SK-N-SH (cell line): ENCODE measurements at regions not wholly inside any gene's neighbourhood (a gene's known extent, or its start where the extent isn't known, plus 50 kb on each side); places are given as distances from the start of the nearest gene placed in this dataset.

Experiments used
- CTCF ChIA-PET: fragments of 300-600, 350-600 bp; formaldehyde crosslinking; extraction: SDS; loops from one replicate; lab custom pipeline; 2021; lab: Yijun Ruan, JAX
- POLR2A ChIA-PET: fragments of 350-600 bp; sonication (Branson Sonifier 250); formaldehyde crosslinking; extraction: SDS; loops from one replicate; lab custom pipeline; 2020; ENCODE audit warnings: antibody characterized with exemption, inconsistent platforms; lab: Yijun Ruan, JAX
- DNase-seq: peaks from one replicate; pipeline ENCODE4 v3.0.0; 2012
- H2AFZ ChIP-seq: fragments of 200-600 bp; sonication (generic); 2 replicates; pipeline ENCODE4 v1.8.1; 2016; ENCODE audit warnings: antibody characterized with exemption, mild to moderate bottlenecking, low read depth
- H3F3A ChIP-seq: fragments of 200-600 bp; sonication (generic); replicated peaks from 2 replicates; pipeline ENCODE3; 2016; ENCODE audit warnings: antibody characterized with exemption, mild to moderate bottlenecking; ENCODE audit not compliant: insufficient read depth
- H3K27ac ChIP-seq, 2 experiments: fragments of 200-500 bp in 1 of 2; fragments of 200-600 bp in 1 of 2; sonication (Bioruptor generic) in 1 of 2; sonication (generic), shearing (Covaris generic) in 1 of 2; 2 replicates each; pipeline versions ENCODE4 v1.5.1 to v1.6.1; 2014 to 2016; ENCODE audit warnings: low read depth in 2 of 2, inconsistent platforms in 1 of 2, low read length in 1 of 2, mild to moderate bottlenecking in 1 of 2, mixed read lengths in 1 of 2
- H3K27me3 ChIP-seq: fragments of 200-600 bp; sonication (generic), shearing (Covaris generic); 2 replicates; pipeline ENCODE4 v1.6.1; 2016; ENCODE audit warnings: mixed run types; ENCODE audit not compliant: insufficient read depth
- H3K36me3 ChIP-seq, 2 experiments: fragments of 200-500 bp in 1 of 2; fragments of 200-600 bp in 1 of 2; sonication (Bioruptor generic) in 1 of 2; sonication (generic) in 1 of 2; replicated peaks in 1 of 2; 2 replicates each; pipeline versions ENCODE3 to v1.5.1; 2014 to 2016; ENCODE audit warnings: low read length in 1 of 2, mild to moderate bottlenecking in 1 of 2; ENCODE audit not compliant: insufficient read depth in 2 of 2, control insufficient read depth in 1 of 2
- H3K4me1 ChIP-seq, 2 experiments: fragments of 200-500 bp in 1 of 2; fragments of 200-600 bp in 1 of 2; sonication (Bioruptor generic) in 1 of 2; sonication (generic), shearing (Covaris generic) in 1 of 2; 2 replicates each; pipeline versions ENCODE4 v1.5.1 to v1.6.1; 2014 to 2016; ENCODE audit warnings: low read depth in 1 of 2, low read length in 1 of 2, mixed run types in 1 of 2; ENCODE audit not compliant: insufficient read depth in 2 of 2, control insufficient read depth in 1 of 2
- H3K4me2 ChIP-seq: fragments of 200-600 bp; sonication (generic), shearing (Covaris generic); 2 replicates; pipeline ENCODE4 v1.6.1; 2017; ENCODE audit warnings: mixed run types
- H3K4me3 ChIP-seq, 2 experiments: fragments of 200-500 bp in 1 of 2; fragments of 200-600 bp in 1 of 2; sonication (Bioruptor generic) in 1 of 2; sonication (generic), shearing (Covaris generic) in 1 of 2; 2 replicates each; pipeline versions ENCODE4 v1.5.1 to v1.8.1; 2014 to 2016; ENCODE audit warnings: low read depth in 2 of 2, inconsistent platforms in 1 of 2, low read length in 1 of 2, mild to moderate bottlenecking in 1 of 2, mixed read lengths in 1 of 2, moderate library complexity in 1 of 2
- H3K79me2 ChIP-seq: fragments of 200-600 bp; sonication (generic); 2 replicates; pipeline ENCODE4 v1.8.1; 2017; ENCODE audit warnings: mild to moderate bottlenecking; ENCODE audit not compliant: insufficient read depth
- H3K9ac ChIP-seq: fragments of 200-600 bp; sonication (generic); 2 replicates; pipeline ENCODE4 v1.6.1; 2017; ENCODE audit warnings: mixed run types
- H3K9me2 ChIP-seq: fragments of 200-600 bp; sonication (generic); 2 replicates; pipeline ENCODE4 v1.6.1; 2017; ENCODE audit warnings: mixed run types
- H3K9me3 ChIP-seq: fragments of 200-600 bp; sonication (generic); 2 replicates; pipeline ENCODE4 v1.6.1; 2017; ENCODE audit warnings: mixed run types, mild to moderate bottlenecking, moderate library complexity
- H4K20me1 ChIP-seq: fragments of 200-600 bp; sonication (generic); 2 replicates; pipeline ENCODE4 v1.6.1; 2017; ENCODE audit warnings: mild to moderate bottlenecking, mixed run types; ENCODE audit not compliant: insufficient read depth
- EP300 ChIP-seq, 2 experiments: IDR thresholded peaks; 2 replicates each; pipeline versions ENCODE4 v1.4.0 to v1.6.1; 2012; ENCODE audit warnings: borderline replicate concordance in 1 of 2, low read depth in 1 of 2, low read length in 1 of 2
- EZH2phosphoT487 ChIP-seq: fragments of 200-600 bp; sonication (generic); IDR thresholded peaks from 2 replicates; pipeline ENCODE4 v1.6.1; 2017; ENCODE audit warnings: low read depth, mixed run types, mild to moderate bottlenecking, antibody characterized with exemption, moderate library complexity, borderline replicate concordance
- GABPA ChIP-seq: IDR thresholded peaks from 2 replicates; pipeline ENCODE4 v1.4.0; 2012; ENCODE audit warnings: low read depth, mild to moderate bottlenecking
- GATA2 ChIP-seq: sonication (generic); formaldehyde crosslinking; IDR thresholded peaks from 2 replicates; pipeline ENCODE4 v1.5.0; 2020; ENCODE audit warnings: mild to moderate bottlenecking, missing genetic modification reagents
- JUND ChIP-seq: IDR thresholded peaks from 2 replicates; pipeline ENCODE4 v1.4.0; 2012
- MXI1 ChIP-seq: IDR thresholded peaks from 2 replicates; pipeline ENCODE4 v1.6.1; 2012; ENCODE audit warnings: mild to moderate bottlenecking, low read depth, low read length, improper control_type of control experiment
- NRF1 ChIP-seq: IDR thresholded peaks from 2 replicates; pipeline ENCODE4 v1.6.1; 2012; ENCODE audit warnings: low read depth, mild to moderate bottlenecking, low read length
- RAD21 ChIP-seq: IDR thresholded peaks from 2 replicates; pipeline ENCODE4 v1.6.1; 2012; ENCODE audit warnings: mild to moderate bottlenecking, low read length
- RFX5 ChIP-seq: IDR thresholded peaks from 2 replicates; pipeline ENCODE4 v1.6.1; 2012; ENCODE audit warnings: mild to moderate bottlenecking, improper control_type of control experiment, low read length
- RXRA ChIP-seq: IDR thresholded peaks from 2 replicates; pipeline ENCODE4 v1.4.0; 2012; ENCODE audit warnings: low read depth, mild to moderate bottlenecking, borderline replicate concordance
- SIN3A ChIP-seq: IDR thresholded peaks from 2 replicates; pipeline ENCODE4 v1.6.1; 2012; ENCODE audit warnings: low read depth, mild to moderate bottlenecking, low read length, moderate library complexity, borderline replicate concordance
- SMC3 ChIP-seq: IDR thresholded peaks from 2 replicates; pipeline ENCODE4 v1.6.1; 2012; ENCODE audit warnings: low read depth, low read length, improper control_type of control experiment
- YY1 ChIP-seq: IDR thresholded peaks from 2 replicates; pipeline ENCODE4 v1.4.0; 2012; ENCODE audit warnings: low read depth, mild to moderate bottlenecking
- WGBS: methylation state at CpG from one replicate; pipeline ENCODE4 v1.1.6; 2017; ENCODE audit warnings: low lambda C conversion rate; 5-methylcytosine and 5-hydroxymethylcytosine counted together
- TF ChIP-seq, protein P1 (sequence below): fragments of 150-350 bp; IDR thresholded peaks from 2 replicates; pipeline ENCODE4 v1.6.1; 2017; ENCODE audit warnings: antibody characterized with exemption, low read length, low read depth, borderline replicate concordance
- TF ChIP-seq, protein P2 (sequence below): fragments of 200-600 bp; sonication (generic); IDR thresholded peaks from 2 replicates; pipeline ENCODE4 v1.6.1; 2017; ENCODE audit warnings: antibody characterized with exemption, mild to moderate bottlenecking, moderate library complexity
- TF ChIP-seq, protein P3 (sequence below): IDR thresholded peaks from 2 replicates; pipeline ENCODE4; 2012

DNA sequence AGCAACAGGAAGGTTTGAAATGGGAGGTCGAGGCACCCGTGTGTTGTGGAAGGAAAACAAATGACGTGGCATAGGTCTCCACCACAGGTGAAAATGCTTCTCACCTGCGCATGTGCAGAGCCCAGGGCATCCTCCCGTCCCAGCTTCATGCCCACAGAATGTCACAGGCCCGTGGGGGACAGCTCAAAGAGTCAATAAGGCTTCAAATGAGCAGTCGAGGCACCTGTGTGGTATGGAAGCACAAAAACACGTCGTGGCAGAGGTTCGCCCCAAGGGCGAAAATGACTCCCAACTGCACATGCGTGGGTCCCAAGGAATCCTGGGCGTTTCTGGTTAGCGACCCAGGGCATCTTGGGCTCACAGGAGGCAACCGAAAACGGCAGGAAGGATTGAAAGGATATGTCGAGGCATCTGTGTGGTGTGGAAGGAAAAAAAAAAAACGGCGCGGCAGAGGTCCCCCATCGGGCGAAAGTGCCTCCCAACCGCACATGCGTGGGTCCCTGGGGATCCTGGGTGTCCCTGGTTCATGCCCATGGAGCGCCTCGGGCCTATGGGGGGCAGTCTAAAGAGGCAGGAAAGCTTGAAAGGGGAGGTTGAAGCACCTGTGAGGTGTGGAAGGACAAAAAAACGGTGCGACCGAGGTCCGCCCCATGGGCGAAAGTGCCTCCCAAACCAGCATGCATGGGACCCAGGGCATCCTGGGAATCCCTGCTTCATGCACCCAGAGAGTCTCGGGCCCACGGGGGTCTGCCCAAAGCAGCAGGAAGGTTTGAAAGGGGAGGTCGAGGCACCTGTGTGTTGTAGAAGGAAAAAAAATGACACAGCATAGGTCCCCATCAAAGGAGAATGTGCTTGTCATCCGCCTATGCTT, 578.5 kb downstream of the ALG10 start:
- TF ChIP-seq RAD21: no peak
- no peak for TF ChIP-seq EP300 (IDR thresholded peaks at IDR 0.05; ENCODE audit: borderline replicate concordance in 1 of 2, low read depth in 1 of 2, low read length in 1 of 2)
- no peak for TF ChIP-seq YY1
- TF ChIP-seq RFX5: no peak
- TF ChIP-seq, protein P1, sequence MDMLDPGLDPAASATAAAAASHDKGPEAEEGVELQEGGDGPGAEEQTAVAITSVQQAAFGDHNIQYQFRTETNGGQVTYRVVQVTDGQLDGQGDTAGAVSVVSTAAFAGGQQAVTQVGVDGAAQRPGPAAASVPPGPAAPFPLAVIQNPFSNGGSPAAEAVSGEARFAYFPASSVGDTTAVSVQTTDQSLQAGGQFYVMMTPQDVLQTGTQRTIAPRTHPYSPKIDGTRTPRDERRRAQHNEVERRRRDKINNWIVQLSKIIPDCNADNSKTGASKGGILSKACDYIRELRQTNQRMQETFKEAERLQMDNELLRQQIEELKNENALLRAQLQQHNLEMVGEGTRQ: no peak
- no peak for TF ChIP-seq SMC3
- TF ChIP-seq RXRA: no peak
- TF ChIP-seq JUND: no peak
- no peak for TF ChIP-seq GATA2 (CRISPR knock-in tag)
- TF ChIP-seq, protein P2, sequence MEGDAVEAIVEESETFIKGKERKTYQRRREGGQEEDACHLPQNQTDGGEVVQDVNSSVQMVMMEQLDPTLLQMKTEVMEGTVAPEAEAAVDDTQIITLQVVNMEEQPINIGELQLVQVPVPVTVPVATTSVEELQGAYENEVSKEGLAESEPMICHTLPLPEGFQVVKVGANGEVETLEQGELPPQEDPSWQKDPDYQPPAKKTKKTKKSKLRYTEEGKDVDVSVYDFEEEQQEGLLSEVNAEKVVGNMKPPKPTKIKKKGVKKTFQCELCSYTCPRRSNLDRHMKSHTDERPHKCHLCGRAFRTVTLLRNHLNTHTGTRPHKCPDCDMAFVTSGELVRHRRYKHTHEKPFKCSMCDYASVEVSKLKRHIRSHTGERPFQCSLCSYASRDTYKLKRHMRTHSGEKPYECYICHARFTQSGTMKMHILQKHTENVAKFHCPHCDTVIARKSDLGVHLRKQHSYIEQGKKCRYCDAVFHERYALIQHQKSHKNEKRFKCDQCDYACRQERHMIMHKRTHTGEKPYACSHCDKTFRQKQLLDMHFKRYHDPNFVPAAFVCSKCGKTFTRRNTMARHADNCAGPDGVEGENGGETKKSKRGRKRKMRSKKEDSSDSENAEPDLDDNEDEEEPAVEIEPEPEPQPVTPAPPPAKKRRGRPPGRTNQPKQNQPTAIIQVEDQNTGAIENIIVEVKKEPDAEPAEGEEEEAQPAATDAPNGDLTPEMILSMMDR: no peak
- no peak for TF ChIP-seq NRF1
- no peak for TF ChIP-seq GABPA
- TF ChIP-seq, protein P3, sequence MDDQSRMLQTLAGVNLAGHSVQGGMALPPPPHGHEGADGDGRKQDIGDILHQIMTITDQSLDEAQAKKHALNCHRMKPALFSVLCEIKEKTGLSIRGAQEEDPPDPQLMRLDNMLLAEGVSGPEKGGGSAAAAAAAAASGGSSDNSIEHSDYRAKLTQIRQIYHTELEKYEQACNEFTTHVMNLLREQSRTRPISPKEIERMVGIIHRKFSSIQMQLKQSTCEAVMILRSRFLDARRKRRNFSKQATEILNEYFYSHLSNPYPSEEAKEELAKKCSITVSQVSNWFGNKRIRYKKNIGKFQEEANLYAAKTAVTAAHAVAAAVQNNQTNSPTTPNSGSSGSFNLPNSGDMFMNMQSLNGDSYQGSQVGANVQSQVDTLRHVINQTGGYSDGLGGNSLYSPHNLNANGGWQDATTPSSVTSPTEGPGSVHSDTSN: no peak
- no peak for TF ChIP-seq MXI1
- TF ChIP-seq SIN3A: no peak
- no peak for TF ChIP-seq EZH2phosphoT487
- H3K79me2 ChIP-seq: no peaks in the 10 kb centered on the region
- H3K27me3 ChIP-seq: no peaks in the 10 kb centered on the region
- H3K9me2 ChIP-seq: no peaks in the 10 kb centered on the region
- no peaks in the 10 kb centered on the region for H3K36me3 ChIP-seq
- H3K4me3 ChIP-seq: no peak overlapping the region
- H3K4me1 ChIP-seq: no peaks in the 10 kb centered on the region
- no peaks in the 10 kb centered on the region for H3F3A ChIP-seq
- DNase-seq: peak; percentile 0
- ChIA-PET CTCF (no interaction called here), POLR2A (no interaction called here)
- WGBS: 14% methylated on average over 35 of the region's 35 CpGs
- H3K4me2 ChIP-seq: no peak overlapping the region
- H2AFZ ChIP-seq: no peak overlapping the region
- no peaks in the 10 kb centered on the region for H3K9me3 ChIP-seq
- no peak overlapping the region for H3K27ac ChIP-seq
- H3K9ac ChIP-seq: no peak overlapping the region
- no peaks in the 10 kb centered on the region for H4K20me1 ChIP-seq
